Neural progenitor cell (in vitro differentiated cells): ENCODE measurements at regions not wholly inside any gene's neighbourhood (a gene's known extent, or its start where the extent isn't known, plus 50 kb on each side); places are given as distances from the start of the nearest gene placed in this dataset.

Experiments used
- CTCF ChIP-seq: fragments of 200-600 bp; sonication (generic); IDR thresholded peaks from 2 replicates; pipeline ENCODE4 v1.5.1; 2017; ENCODE audit warnings: antibody characterized with exemption, mild to moderate bottlenecking
- EZH2 ChIP-seq: fragments of 200-600 bp; sonication (generic); IDR thresholded peaks from 2 replicates; pipeline ENCODE4 v1.6.1; 2017; ENCODE audit warnings: antibody characterized with exemption, mild to moderate bottlenecking, moderate library complexity

GRCh38 chr13:103406967-103407366, 340.8 kb upstream of the SLC10A2 start:
- no peak for TF ChIP-seq CTCF
- TF ChIP-seq EZH2, result no peak
